Liver (tissue), 8 donors: ENCODE measurements at regions not wholly inside any gene's neighbourhood (a gene's known extent, or its start where the extent isn't known, plus 50 kb on each side); places are given as distances from the start of the nearest gene placed in this dataset.

Experiments
- DNase-seq: peaks from one replicate; pipeline ENCODE4 v3.0.0-alpha.2; 2017; ENCODE audit warnings: low spot score
- H3K27ac ChIP-seq, 2 donors: one replicate each; pipeline ENCODE4 v1.7.0; 2013; ENCODE audit warnings: inconsistent platforms in 2 of 2, low read length in 2 of 2, control low read depth in 1 of 2, low read depth in 1 of 2, mild to moderate bottlenecking in 1 of 2
- H3K27me3 ChIP-seq, 4 donors: one replicate each; pipeline versions ENCODE4 v1.6.1 to v1.7.0; 2013; ENCODE audit warnings: low read length in 3 of 4, inconsistent platforms in 1 of 4, mild to moderate bottlenecking in 1 of 4, moderate library complexity in 1 of 4; ENCODE audit not compliant: control insufficient read depth in 4 of 4, insufficient read depth in 4 of 4
- H3K36me3 ChIP-seq, 4 donors: one replicate each; pipeline versions ENCODE4 v1.6.1 to v1.7.0; 2013; ENCODE audit warnings: low read length in 3 of 4, mild to moderate bottlenecking in 3 of 4, low read depth in 1 of 4, moderate library complexity in 1 of 4; ENCODE audit not compliant: control insufficient read depth in 4 of 4, insufficient read depth in 3 of 4
- H3K4me1 ChIP-seq, 4 donors: one replicate each; pipeline versions ENCODE4 v1.6.1 to v1.7.0; 2013; ENCODE audit warnings: low read length in 3 of 4, mild to moderate bottlenecking in 3 of 4, moderate library complexity in 1 of 4; ENCODE audit not compliant: control insufficient read depth in 4 of 4, insufficient read depth in 4 of 4
- H3K4me3 ChIP-seq, 3 donors: one replicate each; pipeline versions ENCODE4 v1.6.1 to v1.7.0; 2013; ENCODE audit warnings: low read length in 3 of 3, control low read depth in 1 of 3, low read depth in 1 of 3, mild to moderate bottlenecking in 1 of 3
- H3K9ac ChIP-seq, 2 donors: one replicate each; pipeline ENCODE4 v1.7.0; 2013; ENCODE audit warnings: low read length in 2 of 2, mild to moderate bottlenecking in 2 of 2, moderate library complexity in 2 of 2, control low read depth in 1 of 2, low read depth in 1 of 2
- H3K9me3 ChIP-seq, 4 donors: one replicate each; pipeline versions ENCODE4 v1.6.1 to v1.7.0; 2013; ENCODE audit warnings: low read length in 3 of 4; ENCODE audit not compliant: control insufficient read depth in 4 of 4
- ATF3 ChIP-seq: IDR thresholded peaks from 2 replicates; pipeline ENCODE4 v1.6.1; 2016; ENCODE audit warnings: antibody characterized with exemption
- CTCF ChIP-seq: fragments of 150-350 bp; IDR thresholded peaks from 2 replicates; pipeline ENCODE4 v1.5.1; 2017; ENCODE audit warnings: improper control_type of control experiment, low read depth, low read length; ENCODE audit not compliant: missing input control
- FOXA1 ChIP-seq: IDR thresholded peaks from 2 replicates; pipeline ENCODE4 v1.6.1; 2016; ENCODE audit warnings: antibody characterized with exemption
- GABPA ChIP-seq, 2 donors: IDR thresholded peaks in 1 of 2; conservative IDR thresholded peaks in 1 of 2; 2 replicates each; pipeline ENCODE4 v1.6.1; 2016; ENCODE audit warnings: antibody characterized with exemption in 2 of 2, mild to moderate bottlenecking in 1 of 2, moderate library complexity in 1 of 2
- HNF4A ChIP-seq, 2 donors: conservative IDR thresholded peaks; 2 replicates each; pipeline ENCODE4 v1.6.1; 2016; ENCODE audit warnings: antibody characterized with exemption in 2 of 2, mild to moderate bottlenecking in 2 of 2
- HNF4G ChIP-seq: IDR thresholded peaks from 2 replicates; pipeline ENCODE4 v1.6.1; 2016; ENCODE audit warnings: antibody characterized with exemption
- MAX ChIP-seq: IDR thresholded peaks from 2 replicates; pipeline ENCODE4 v1.6.1; 2016; ENCODE audit warnings: antibody characterized with exemption
- RAD21 ChIP-seq, 2 donors: IDR thresholded peaks; 2 replicates each; pipeline ENCODE4 v1.6.1; 2016; ENCODE audit warnings: antibody characterized with exemption in 2 of 2, mild to moderate bottlenecking in 2 of 2
- REST ChIP-seq: IDR thresholded peaks from 2 replicates; pipeline ENCODE4 v1.6.1; 2016; ENCODE audit warnings: antibody characterized with exemption, mild to moderate bottlenecking
- SP1 ChIP-seq: IDR thresholded peaks from 2 replicates; pipeline ENCODE4 v1.6.1; 2018; ENCODE audit warnings: antibody characterized with exemption, mild to moderate bottlenecking
- TAF1 ChIP-seq: conservative IDR thresholded peaks from 2 replicates; pipeline ENCODE4 v1.6.1; 2016; ENCODE audit warnings: antibody characterized with exemption, mild to moderate bottlenecking
- ZBTB33 ChIP-seq: IDR thresholded peaks from 2 replicates; pipeline ENCODE4 v1.6.1; 2016; ENCODE audit warnings: antibody characterized with exemption
- WGBS: extraction: QIAGEN DNeasy Blood & Tissue Kit; methylation state at CpG from one replicate; pipeline ENCODE4 v1.1.7; 2013; 5-methylcytosine and 5-hydroxymethylcytosine counted together
- donor health status: healthy.
- donor health status: healthy.
- donor health status: healthy.
- donor health status: healthy.
- donor health status: healthy.

- Histone ChIP-seq H3K27ac (no peak overlapping the region), H3K4me3 (no peak overlapping the region)
- WGBS, result 87% methylated on average over 2 of the region's 2 CpGs
Observed at GRCh38 chr16:72480911-72481310, 309.0 kb upstream of the PMFBP1 start.

GRCh38 chr16:72475688-72476087 lies 303.7 kb upstream of the PMFBP1 start:
- no peak for DNase-seq
- Histone ChIP-seq H3K9me3 (no peaks in the 10 kb centered on the region), H3K27me3 (peaks cover 0 to 3% (median 0%) of the 10 kb centered on the region in 4 donors), H3K4me1 (no peaks in the 10 kb centered on the region), H3K36me3 (no peaks in the 10 kb centered on the region), H3K9ac (no peak overlapping the region), H3K4me3 (no peak overlapping the region), H3K27ac (no peak overlapping the region)
- TF ChIP-seq FOXA1 (no peak), HNF4G (no peak), CTCF (no peak), MAX (no peak), TAF1 (no peak), REST (no peak), GABPA (IDR thresholded peaks at IDR 0.05 in 1 of 2, conservative IDR thresholded peaks at IDR 0.05 in 1 of 2) (no peak), ZBTB33 (no peak), HNF4A (conservative IDR thresholded peaks at IDR 0.05) (no peak), SP1 (no peak), RAD21 (IDR thresholded peaks at IDR 0.05) (no peak)
- WGBS, result 88% methylated on average over 3 of the region's 3 CpGs

More at GRCh38 chr16:72480911-72481310, 309.0 kb upstream of the PMFBP1 start:
- Histone ChIP-seq H3K9ac (no peak overlapping the region), H3K4me1 (no peaks in the 10 kb centered on the region), H3K9me3 (no peaks in the 10 kb centered on the region), H3K36me3 (no peaks in the 10 kb centered on the region), H3K27me3 (no peaks in the 10 kb centered on the region)
- no peak for DNase-seq
- TF ChIP-seq GABPA (IDR thresholded peaks at IDR 0.05 in 1 of 2, conservative IDR thresholded peaks at IDR 0.05 in 1 of 2) (no peak), ATF3 (no peak)
